ENCODE measurements at regions not wholly inside any gene's neighbourhood (a gene's known extent, or its start where the extent isn't known, plus 50 kb on each side); places are given as distances from the start of the nearest gene placed in this dataset.

DNA sequence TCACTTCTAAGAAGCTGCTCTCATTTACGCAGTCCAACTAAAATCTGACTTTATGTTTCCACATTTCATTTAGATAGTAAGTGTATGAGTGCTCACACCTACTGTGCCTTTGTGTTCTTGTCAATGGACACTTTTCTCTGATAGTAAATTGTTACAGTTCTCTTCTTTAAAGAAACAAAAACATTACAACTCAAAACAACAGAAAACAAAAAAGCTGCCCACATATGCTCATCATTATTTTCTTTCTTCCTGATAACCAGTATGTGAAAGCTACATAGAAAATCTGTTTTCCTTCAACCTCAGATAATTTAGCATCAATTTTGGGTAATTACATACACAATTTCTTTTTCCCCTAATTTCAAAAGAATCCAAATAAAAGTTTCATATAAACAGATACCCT, 1247.8 kb upstream of the NXPH2 start:
- TF ChIP-seq, protein P1, sequence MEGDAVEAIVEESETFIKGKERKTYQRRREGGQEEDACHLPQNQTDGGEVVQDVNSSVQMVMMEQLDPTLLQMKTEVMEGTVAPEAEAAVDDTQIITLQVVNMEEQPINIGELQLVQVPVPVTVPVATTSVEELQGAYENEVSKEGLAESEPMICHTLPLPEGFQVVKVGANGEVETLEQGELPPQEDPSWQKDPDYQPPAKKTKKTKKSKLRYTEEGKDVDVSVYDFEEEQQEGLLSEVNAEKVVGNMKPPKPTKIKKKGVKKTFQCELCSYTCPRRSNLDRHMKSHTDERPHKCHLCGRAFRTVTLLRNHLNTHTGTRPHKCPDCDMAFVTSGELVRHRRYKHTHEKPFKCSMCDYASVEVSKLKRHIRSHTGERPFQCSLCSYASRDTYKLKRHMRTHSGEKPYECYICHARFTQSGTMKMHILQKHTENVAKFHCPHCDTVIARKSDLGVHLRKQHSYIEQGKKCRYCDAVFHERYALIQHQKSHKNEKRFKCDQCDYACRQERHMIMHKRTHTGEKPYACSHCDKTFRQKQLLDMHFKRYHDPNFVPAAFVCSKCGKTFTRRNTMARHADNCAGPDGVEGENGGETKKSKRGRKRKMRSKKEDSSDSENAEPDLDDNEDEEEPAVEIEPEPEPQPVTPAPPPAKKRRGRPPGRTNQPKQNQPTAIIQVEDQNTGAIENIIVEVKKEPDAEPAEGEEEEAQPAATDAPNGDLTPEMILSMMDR (optimal IDR thresholded peaks at IDR 0.05 in 1 of 3, IDR thresholded peaks at IDR 0.05 in 1 of 3, conservative IDR thresholded peaks at IDR 0.05 in 1 of 3; ENCODE audit: extremely low read depth in 1 of 3, insufficient read depth in 2 of 3, low read length in 3 of 3), result no peak
- TF ChIP-seq EZH2 (IDR thresholded peaks at IDR 0.05; ENCODE audit: low read length), result no peak
